Keratinocyte (primary cell): ENCODE measurements at regions not wholly inside any gene's neighbourhood (a gene's known extent, or its start where the extent isn't known, plus 50 kb on each side); places are given as distances from the start of the nearest gene placed in this dataset.
A peak's percentile ranks its signal among the peaks of the same experiment; 100 is the strongest.

Source experiments
- DNase-seq: peaks from one replicate; pipeline ENCODE4 v3.0.0-alpha.2; 2011; ENCODE audit warnings: low read depth, missing footprints, low spot score
- FAIRE-seq: peaks from 2 replicates; lab custom pipeline; 2011; peaks lifted over from hg19 to GRCh38; lab: Jason Lieb, UNC
- H2AFZ ChIP-seq: 2 replicates; pipeline ENCODE4 v1.6.0; 2012; ENCODE audit warnings: low read length, control low read depth, inconsistent platforms; ENCODE audit not compliant: control insufficient read depth
- H3K27ac ChIP-seq: 2 replicates; pipeline ENCODE4 v1.5.1; 2011; ENCODE audit warnings: low read length; ENCODE audit not compliant: control insufficient read depth, insufficient read depth
- H3K27me3 ChIP-seq: 3 replicates; pipeline ENCODE4 v1.6.0; 2011; ENCODE audit warnings: low read length; ENCODE audit not compliant: control insufficient read depth, insufficient read depth; ENCODE audit errors: extremely low read depth
- H3K36me3 ChIP-seq, 2 experiments: 2 replicates in 1 of 2; 3 replicates in 1 of 2; pipeline ENCODE4 v1.5.1; 2011; ENCODE audit warnings: low read length in 2 of 2, mild to moderate bottlenecking in 1 of 2; ENCODE audit not compliant: control insufficient read depth in 2 of 2, insufficient read depth in 2 of 2; ENCODE audit errors: extremely low read depth in 1 of 2
- H3K4me1 ChIP-seq: 3 replicates; pipeline ENCODE4 v1.5.1; 2011; ENCODE audit warnings: low read length; ENCODE audit not compliant: control insufficient read depth, insufficient read depth; ENCODE audit errors: extremely low read depth
- H3K4me2 ChIP-seq: 3 replicates; pipeline ENCODE4 v1.6.0; 2011; ENCODE audit warnings: low read depth, low read length; ENCODE audit not compliant: control insufficient read depth, insufficient read depth; ENCODE audit errors: extremely low read depth
- H3K4me3 ChIP-seq, 3 experiments: fragments of 200-600 bp in 1 of 3; sonication (generic) in 1 of 3; 2 replicates in 2 of 3; 3 replicates in 1 of 3; pipeline ENCODE4 v1.5.1; 2011 to 2016; ENCODE audit warnings: low read length in 3 of 3, mild to moderate bottlenecking in 3 of 3, control low read depth in 2 of 3, inconsistent platforms in 1 of 3, low read depth in 1 of 3, mixed read lengths in 1 of 3, mixed run types in 1 of 3, moderate library complexity in 1 of 3; ENCODE audit not compliant: control insufficient read depth in 2 of 3, insufficient read depth in 2 of 3; ENCODE audit errors: extremely low read depth in 1 of 3
- H3K79me2 ChIP-seq: 2 replicates; pipeline ENCODE4 v1.6.0; 2012; ENCODE audit warnings: low read length; ENCODE audit not compliant: control insufficient read depth, insufficient read depth
- H3K9ac ChIP-seq: 3 replicates; pipeline ENCODE4 v1.6.0; 2011; ENCODE audit warnings: low read length; ENCODE audit not compliant: control insufficient read depth, insufficient read depth; ENCODE audit errors: extremely low read depth
- H3K9me1 ChIP-seq: 3 replicates; pipeline ENCODE4 v1.6.0; 2011; ENCODE audit warnings: low read length; ENCODE audit not compliant: control insufficient read depth, insufficient read depth; ENCODE audit errors: extremely low read depth
- H3K9me3 ChIP-seq: 2 replicates; pipeline ENCODE4 v1.5.1; 2012; ENCODE audit warnings: low read depth, low read length; ENCODE audit not compliant: control insufficient read depth
- H4K20me1 ChIP-seq: 3 replicates; pipeline ENCODE4 v1.6.0; 2011; ENCODE audit warnings: low read length; ENCODE audit not compliant: control insufficient read depth, insufficient read depth; ENCODE audit errors: extremely low read depth
- CTCF ChIP-seq, 3 experiments: IDR thresholded peaks in 1 of 3; conservative IDR thresholded peaks in 1 of 3; optimal IDR thresholded peaks in 1 of 3; 2 replicates in 2 of 3; 3 replicates in 1 of 3; pipeline versions ENCODE3 to v1.5.1; 2011; ENCODE audit warnings: low read length in 3 of 3, mild to moderate bottlenecking in 3 of 3, moderate library complexity in 2 of 3, control low read depth in 1 of 3, inconsistent platforms in 1 of 3; ENCODE audit not compliant: insufficient read depth in 2 of 3; ENCODE audit errors: extremely low read depth in 1 of 3
- EZH2 ChIP-seq: IDR thresholded peaks from one replicate; pipeline ENCODE4 v1.6.1; 2012; ENCODE audit warnings: inconsistent platforms, mild to moderate bottlenecking, low read length, moderate library complexity
- dilution Hi-C: fragments of 300-500 bp; cut with MboI; formaldehyde crosslinking; loops from one replicate; pipeline ENCODE4 v1.7.0; 2020; ENCODE audit warnings: low sequenced_read_pairs; ENCODE audit not compliant: extremely low pct_ligation_motif_present

- DNase-seq (no peak), FAIRE-seq (no peak)
- no peaks in the 10 kb centered on the region for H3K4me1 ChIP-seq
- H3K27ac ChIP-seq = no peak overlapping the region
- H4K20me1 ChIP-seq = no peaks in the 10 kb centered on the region
- no peak for TF ChIP-seq CTCF (optimal IDR thresholded peaks at IDR 0.05 in 1 of 3, IDR thresholded peaks at IDR 0.05 in 1 of 3, conservative IDR thresholded peaks at IDR 0.05 in 1 of 3; ENCODE audit: extremely low read depth in 1 of 3, insufficient read depth in 2 of 3, low read length in 3 of 3)
- TF ChIP-seq EZH2 = no peak
- H3K9me1 ChIP-seq = no peaks in the 10 kb centered on the region
- no peaks in the 10 kb centered on the region for H3K9me3 ChIP-seq
- no peak overlapping the region for H2AFZ ChIP-seq
- no peaks in the 10 kb centered on the region for H3K27me3 ChIP-seq
- H3K4me2 ChIP-seq = no peak overlapping the region
- dilution Hi-C loops = no loop called here
- H3K36me3 ChIP-seq = no peaks in the 10 kb centered on the region
- no peak overlapping the region for H3K4me3 ChIP-seq
- no peak overlapping the region for H3K9ac ChIP-seq
- no peaks in the 10 kb centered on the region for H3K79me2 ChIP-seq
Measured at GRCh38 chr16:51382211-51382610, 231.1 kb upstream of the SALL1 start.

GRCh38 chr16:51376080-51376479 is 225.0 kb upstream of the SALL1 start:
- H3K4me3 ChIP-seq = no peak overlapping the region
- TF ChIP-seq CTCF (optimal IDR thresholded peaks at IDR 0.05 in 1 of 3, IDR thresholded peaks at IDR 0.05 in 1 of 3, conservative IDR thresholded peaks at IDR 0.05 in 1 of 3; ENCODE audit: extremely low read depth in 1 of 3, insufficient read depth in 2 of 3, low read length in 3 of 3) (peak in 2 of 3 experiments; percentile 10 to 29), EZH2 (no peak)
- no peaks in the 10 kb centered on the region for H3K27me3 ChIP-seq
- no peaks in the 10 kb centered on the region for H3K9me1 ChIP-seq
- no peak overlapping the region for H3K4me2 ChIP-seq
- FAIRE-seq (no peak), DNase-seq (no peak)
- H3K36me3 ChIP-seq = no peaks in the 10 kb centered on the region
- no peaks in the 10 kb centered on the region for H3K4me1 ChIP-seq
- H3K27ac ChIP-seq = no peak overlapping the region
- no peaks in the 10 kb centered on the region for H3K79me2 ChIP-seq
- dilution Hi-C loops = no loop called here
- no peak overlapping the region for H2AFZ ChIP-seq
- H4K20me1 ChIP-seq = no peaks in the 10 kb centered on the region
- no peak overlapping the region for H3K9ac ChIP-seq
- no peaks in the 10 kb centered on the region for H3K9me3 ChIP-seq
